SU-DHL-6 (cell line): ENCODE measurements at regions not wholly inside any gene's neighbourhood (a gene's known extent, or its start where the extent isn't known, plus 50 kb on each side); places are given as distances from the start of the nearest gene placed in this dataset.

Experiments
- EZH2phosphoT487 ChIP-seq: fragments of 200-600 bp; sonication (generic), shearing (Covaris generic); conservative IDR thresholded peaks from 2 replicates; pipeline ENCODE4 v1.6.1; 2018; ENCODE audit warnings: mild to moderate bottlenecking, antibody characterized with exemption, low read length, moderate library complexity, mixed read lengths
- TF ChIP-seq, protein P1 (sequence below): fragments of 200-600 bp; sonication (generic); IDR thresholded peaks from one replicate; pipeline ENCODE4 v1.5.1; 2017; ENCODE audit warnings: antibody characterized with exemption, mild to moderate bottlenecking, low read length, moderate library complexity; ENCODE audit not compliant: insufficient read depth, poor library complexity, severe bottlenecking

DNA sequence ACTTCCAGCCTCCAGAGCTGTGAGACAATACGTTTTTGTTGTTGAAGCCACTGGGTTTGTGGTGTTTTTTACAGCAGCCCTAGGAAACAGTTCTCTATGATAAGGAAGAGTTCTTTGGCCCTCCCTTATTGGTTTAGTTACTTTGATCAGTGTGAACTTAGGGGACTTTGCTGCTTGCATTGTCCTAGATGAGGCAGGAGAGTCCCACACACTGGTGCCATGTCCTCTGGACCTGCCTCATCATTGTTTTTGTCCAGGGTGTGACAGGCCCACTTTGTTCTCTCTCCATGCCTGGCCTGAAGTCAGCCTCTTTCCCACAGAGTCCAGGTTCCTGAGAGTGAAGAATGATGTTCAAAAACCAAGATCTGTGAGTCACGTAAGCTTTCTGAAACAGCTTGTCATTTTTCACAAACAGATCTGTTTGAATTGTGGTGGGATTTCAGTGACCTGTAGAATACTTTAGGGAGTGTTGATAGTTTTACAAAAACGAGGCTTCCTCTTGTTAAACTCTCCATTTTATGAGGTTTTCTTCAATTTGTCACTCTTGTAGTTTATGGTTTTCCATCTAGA, 63.8 kb downstream of the ING1 start:
- TF ChIP-seq, protein P1, sequence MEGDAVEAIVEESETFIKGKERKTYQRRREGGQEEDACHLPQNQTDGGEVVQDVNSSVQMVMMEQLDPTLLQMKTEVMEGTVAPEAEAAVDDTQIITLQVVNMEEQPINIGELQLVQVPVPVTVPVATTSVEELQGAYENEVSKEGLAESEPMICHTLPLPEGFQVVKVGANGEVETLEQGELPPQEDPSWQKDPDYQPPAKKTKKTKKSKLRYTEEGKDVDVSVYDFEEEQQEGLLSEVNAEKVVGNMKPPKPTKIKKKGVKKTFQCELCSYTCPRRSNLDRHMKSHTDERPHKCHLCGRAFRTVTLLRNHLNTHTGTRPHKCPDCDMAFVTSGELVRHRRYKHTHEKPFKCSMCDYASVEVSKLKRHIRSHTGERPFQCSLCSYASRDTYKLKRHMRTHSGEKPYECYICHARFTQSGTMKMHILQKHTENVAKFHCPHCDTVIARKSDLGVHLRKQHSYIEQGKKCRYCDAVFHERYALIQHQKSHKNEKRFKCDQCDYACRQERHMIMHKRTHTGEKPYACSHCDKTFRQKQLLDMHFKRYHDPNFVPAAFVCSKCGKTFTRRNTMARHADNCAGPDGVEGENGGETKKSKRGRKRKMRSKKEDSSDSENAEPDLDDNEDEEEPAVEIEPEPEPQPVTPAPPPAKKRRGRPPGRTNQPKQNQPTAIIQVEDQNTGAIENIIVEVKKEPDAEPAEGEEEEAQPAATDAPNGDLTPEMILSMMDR = no peak
- TF ChIP-seq EZH2phosphoT487 = no peak
